Neuronal stem cell (in vitro differentiated cells): ENCODE measurements at regions not wholly inside any gene's neighbourhood (a gene's known extent, or its start where the extent isn't known, plus 50 kb on each side); places are given as distances from the start of the nearest gene placed in this dataset.
"Not testable (repeated sequence)": the region's sequence is repeated elsewhere in the genome, so short reads cannot be mapped to it uniquely, and the experiment has no call there.

Experiments used
- DNase-seq: peaks from one replicate; pipeline ENCODE4 v3.0.0-alpha.2; 2013; ENCODE audit warnings: low spot score
- H2AFZ ChIP-seq: one replicate; pipeline ENCODE4 v1.6.1; 2013; ENCODE audit warnings: mild to moderate bottlenecking, low read length, inconsistent platforms
- H2AK5ac ChIP-seq: 2 replicates; pipeline ENCODE4 v1.6.1; 2013; ENCODE audit warnings: low read depth, mild to moderate bottlenecking, inconsistent platforms, low read length, moderate library complexity, mixed read lengths
- H2BK120ac ChIP-seq: 2 replicates; pipeline ENCODE4 v1.6.1; 2013; ENCODE audit warnings: low read depth, mild to moderate bottlenecking, inconsistent platforms, low read length, moderate library complexity, mixed read lengths
- H2BK12ac ChIP-seq: one replicate; pipeline ENCODE4 v1.6.1; 2013; ENCODE audit warnings: low read length, inconsistent platforms
- H2BK15ac ChIP-seq: 2 replicates; pipeline ENCODE4 v1.6.1; 2013; ENCODE audit warnings: mild to moderate bottlenecking, low read length, inconsistent platforms, mixed read lengths
- H2BK5ac ChIP-seq: one replicate; pipeline ENCODE4 v1.6.1; 2013; ENCODE audit warnings: inconsistent platforms, mild to moderate bottlenecking, low read length, moderate library complexity
- H3K14ac ChIP-seq: one replicate; pipeline ENCODE4 v1.6.1; 2013; ENCODE audit warnings: low read length, inconsistent platforms
- H3K18ac ChIP-seq: 2 replicates; pipeline ENCODE4 v1.6.1; 2013; ENCODE audit warnings: low read length, inconsistent platforms
- H3K23ac ChIP-seq: 2 replicates; pipeline ENCODE4 v1.6.1; 2013; ENCODE audit warnings: low read depth, mild to moderate bottlenecking, mixed read lengths, low read length, inconsistent platforms; ENCODE audit not compliant: poor library complexity
- H3K27ac ChIP-seq: replicated peaks from 3 replicates; pipeline ENCODE4 v1.5.1; 2013; ENCODE audit warnings: low read length, inconsistent platforms
- H3K27me3 ChIP-seq, 3 experiments: 2 replicates each; pipeline ENCODE4 v1.6.1; 2013; ENCODE audit warnings: low read length in 3 of 3, mild to moderate bottlenecking in 2 of 3, inconsistent platforms in 1 of 3, low read depth in 1 of 3, mixed read lengths in 1 of 3, moderate library complexity in 1 of 3; ENCODE audit not compliant: control insufficient read depth in 3 of 3, insufficient read depth in 3 of 3
- H3K36me3 ChIP-seq, 2 donors: replicated peaks in 1 of 2; 2 replicates each; pipeline ENCODE4 v1.6.1; 2013; ENCODE audit warnings: low read length in 2 of 2; ENCODE audit not compliant: control insufficient read depth in 2 of 2, insufficient read depth in 2 of 2
- H3K4ac ChIP-seq: 2 replicates; pipeline ENCODE4 v1.6.1; 2013; ENCODE audit warnings: inconsistent platforms, mild to moderate bottlenecking, low read length, moderate library complexity
- H3K4me1 ChIP-seq, 2 donors: 1 replicate in 1 of 2; 2 replicates in 1 of 2; pipeline ENCODE4 v1.6.1; 2013; ENCODE audit warnings: low read length in 2 of 2, low read depth in 1 of 2; ENCODE audit not compliant: control insufficient read depth in 2 of 2, insufficient read depth in 1 of 2
- H3K4me2 ChIP-seq: one replicate; pipeline ENCODE4 v1.6.1; 2013; ENCODE audit warnings: mild to moderate bottlenecking, low read length, inconsistent platforms; ENCODE audit not compliant: insufficient read depth, poor library complexity, severe bottlenecking
- H3K4me3 ChIP-seq, 2 donors: 2 replicates each; pipeline ENCODE4 v1.5.1; 2013; ENCODE audit warnings: low read length in 2 of 2, mild to moderate bottlenecking in 2 of 2, inconsistent platforms in 1 of 2, moderate library complexity in 1 of 2
- H3K79me1 ChIP-seq: one replicate; pipeline ENCODE4 v1.6.1; 2013; ENCODE audit warnings: low read depth, mild to moderate bottlenecking, inconsistent platforms, low read length, moderate library complexity
- H3K9ac ChIP-seq: one replicate; pipeline ENCODE4 v1.6.1; 2013; ENCODE audit warnings: mild to moderate bottlenecking, low read depth, low read length, inconsistent platforms; ENCODE audit not compliant: poor library complexity
- H3K9me3 ChIP-seq, 2 donors: replicated peaks in 1 of 2; 2 replicates each; pipeline versions ENCODE3 to v1.6.1; 2013; ENCODE audit warnings: low read length in 2 of 2, mild to moderate bottlenecking in 2 of 2, inconsistent platforms in 1 of 2, low read depth in 1 of 2, mixed read lengths in 1 of 2, moderate library complexity in 1 of 2; ENCODE audit not compliant: control insufficient read depth in 2 of 2, insufficient read depth in 1 of 2
- H4K8ac ChIP-seq: one replicate; pipeline ENCODE4 v1.6.1; 2013; ENCODE audit warnings: low read depth, mild to moderate bottlenecking, inconsistent platforms, low read length, moderate library complexity
- H4K91ac ChIP-seq: one replicate; pipeline ENCODE4 v1.6.1; 2013; ENCODE audit warnings: low read length, low read depth, mild to moderate bottlenecking, inconsistent platforms; ENCODE audit not compliant: poor library complexity
- WGBS, 2 donors: extraction: QIAGEN DNeasy Blood & Tissue Kit; methylation state at CpG; one replicate each; pipeline ENCODE4 v1.1.7; 2013; ENCODE audit warnings: missing lambda C conversion rate in 2 of 2, mixed read lengths in 1 of 2; ENCODE audit not compliant: insufficient read length in 2 of 2, insufficient replicate concordance in 1 of 2; ENCODE audit errors: extremely low coverage in 2 of 2; 5-methylcytosine and 5-hydroxymethylcytosine counted together

DNA sequence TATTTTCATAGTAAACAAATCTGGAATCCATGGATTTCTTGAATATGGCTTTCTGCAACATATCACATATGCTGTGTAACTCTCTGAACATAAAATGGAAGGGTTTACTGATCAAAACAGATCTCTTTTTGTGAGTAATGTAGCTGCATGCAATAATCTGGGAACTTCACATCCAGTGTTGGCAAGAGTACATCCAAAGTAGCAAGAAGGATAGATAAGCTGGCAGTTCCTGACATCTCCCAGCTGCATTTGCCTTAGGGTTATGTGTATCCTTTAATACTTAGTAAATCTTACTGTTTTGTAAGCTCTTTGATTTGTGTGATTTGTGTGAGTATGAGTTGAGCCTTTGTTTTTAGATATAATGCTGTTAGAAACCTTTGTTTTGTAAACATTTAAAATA is 280.4 kb upstream of the CNTN5 start:
- Histone ChIP-seq H3K14ac (no peak overlapping the region), H4K8ac (no peak overlapping the region), H3K9me3 (no peaks in the 10 kb centered on the region), H3K23ac (no peak overlapping the region), H3K4me2 (no peak overlapping the region), H2BK120ac (no peak overlapping the region), H2BK5ac (no peak overlapping the region), H4K91ac (no peak overlapping the region), H3K79me1 (no peaks in the 10 kb centered on the region), H3K36me3 (no peaks in the 10 kb centered on the region), H3K18ac (no peak overlapping the region), H2BK12ac (no peak overlapping the region), H2BK15ac (no peak overlapping the region), H3K4me1 (no peaks in the 10 kb centered on the region), H3K4me3 (no peak overlapping the region), H3K27ac (no peak overlapping the region), H2AFZ (no peak overlapping the region), H3K27me3 (no peaks in the 10 kb centered on the region), H3K9ac (no peak overlapping the region), H3K4ac (no peak overlapping the region), H2AK5ac (no peak overlapping the region)
- DNase-seq, result no peak

GRCh38 chr11:98763446-98763845 is 257.3 kb upstream of the CNTN5 start:
- not testable (repeated sequence) for H3K9ac ChIP-seq, H3K36me3 ChIP-seq, H3K4me1 ChIP-seq, H2AFZ ChIP-seq, H3K4me3 ChIP-seq, H3K79me1 ChIP-seq, H2BK120ac ChIP-seq, DNase-seq, H2BK15ac ChIP-seq, H3K4ac ChIP-seq, H2BK12ac ChIP-seq, H3K23ac ChIP-seq, H2BK5ac ChIP-seq, H3K18ac ChIP-seq, H2AK5ac ChIP-seq, H3K27ac ChIP-seq, H4K8ac ChIP-seq, H3K9me3 ChIP-seq, H3K27me3 ChIP-seq, H4K91ac ChIP-seq, H3K14ac ChIP-seq, H3K4me2 ChIP-seq
- no CpG with 5 or more reads among the region's 21 CpGs for WGBS, 2 donors

DNA sequence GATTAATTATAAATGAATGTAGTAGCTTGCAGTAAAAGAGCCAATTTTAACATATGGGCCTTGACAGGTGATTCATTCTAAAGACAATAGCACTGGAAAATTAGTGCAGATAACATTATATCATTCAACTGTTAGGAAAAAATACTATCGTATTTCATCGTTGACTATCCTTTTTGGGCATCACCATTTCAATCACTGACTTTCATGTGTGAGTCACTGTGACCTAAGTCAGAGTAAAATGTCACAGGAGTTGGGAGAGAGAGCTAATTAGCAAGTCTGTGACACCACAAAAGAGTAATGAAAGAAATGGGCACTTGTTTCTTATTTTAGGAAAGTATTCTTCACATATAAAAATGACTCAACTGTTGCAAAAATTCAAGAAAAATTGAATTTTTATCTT is 253.8 kb upstream of the CNTN5 start:
- H3K14ac ChIP-seq, result no peak overlapping the region
- H2BK120ac ChIP-seq, result no peak overlapping the region
- no peaks in the 10 kb centered on the region for H3K27me3 ChIP-seq
- no peak for DNase-seq
- peaks cover 0 to 2% of the 10 kb centered on the region in 2 donors for H3K9me3 ChIP-seq
- WGBS, 2 donors, result no CpG with 5 or more reads among the region's 2 CpGs
- H3K9ac ChIP-seq, result no peak overlapping the region
- H3K79me1 ChIP-seq, result no peaks in the 10 kb centered on the region
- no peak overlapping the region for H3K4me3 ChIP-seq
- H2AK5ac ChIP-seq, result no peak overlapping the region
- no peak overlapping the region for H4K91ac ChIP-seq
- H2BK5ac ChIP-seq, result no peak overlapping the region
- no peaks in the 10 kb centered on the region for H3K4me1 ChIP-seq
- no peak overlapping the region for H2BK15ac ChIP-seq
- no peak overlapping the region for H3K4me2 ChIP-seq
- H2AFZ ChIP-seq, result no peak overlapping the region
- H3K4ac ChIP-seq, result no peak overlapping the region
- no peak overlapping the region for H3K23ac ChIP-seq
- no peak overlapping the region for H4K8ac ChIP-seq
- no peaks in the 10 kb centered on the region for H3K36me3 ChIP-seq
- no peak overlapping the region for H3K27ac ChIP-seq
- H3K18ac ChIP-seq, result no peak overlapping the region
- no peak overlapping the region for H2BK12ac ChIP-seq

DNA sequence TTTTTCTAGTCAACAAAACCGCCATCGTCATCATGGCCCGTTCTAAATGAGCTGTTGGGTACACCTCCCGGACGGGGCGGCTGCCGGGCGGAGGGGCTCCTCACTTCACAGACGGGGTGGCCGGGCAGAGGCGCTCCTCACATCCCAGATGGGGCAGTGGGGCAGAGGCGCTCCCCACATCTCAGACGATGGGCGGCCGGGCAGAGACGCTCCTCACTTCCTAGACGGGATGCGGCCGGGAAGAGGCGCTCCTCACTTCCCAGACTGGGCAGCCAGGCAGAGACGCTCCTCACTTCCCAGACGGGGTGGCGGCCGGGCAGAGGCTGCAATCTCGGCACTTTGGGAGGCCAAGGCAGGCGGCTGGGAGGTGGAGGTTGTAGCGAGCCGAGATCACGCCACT is 250.7 kb upstream of the CNTN5 start:
- H3K9me3 ChIP-seq, H3K4ac ChIP-seq, H3K23ac ChIP-seq, H4K91ac ChIP-seq, H3K4me1 ChIP-seq, H3K4me2 ChIP-seq, H2BK12ac ChIP-seq, H2BK15ac ChIP-seq, H3K4me3 ChIP-seq, H2AFZ ChIP-seq, H4K8ac ChIP-seq, H2BK5ac ChIP-seq, H3K18ac ChIP-seq, H3K27ac ChIP-seq, H2AK5ac ChIP-seq, H3K36me3 ChIP-seq, H2BK120ac ChIP-seq, H3K14ac ChIP-seq, H3K79me1 ChIP-seq, H3K27me3 ChIP-seq, DNase-seq, H3K9ac ChIP-seq: not testable (repeated sequence)
- WGBS, 2 donors, result no CpG with 5 or more reads among the region's 29 CpGs
